GM21360 (cell line): ENCODE measurements at regions not wholly inside any gene's neighbourhood (a gene's known extent, or its start where the extent isn't known, plus 50 kb on each side); places are given as distances from the start of the nearest gene placed in this dataset.

Source experiments
- ATAC-seq: cut with Tn5 transposase; IDR thresholded peaks from one replicate; pipeline ENCODE4 v1.9.1; 2021; ENCODE audit warnings: mild to moderate bottlenecking, moderate library complexity; ENCODE audit not compliant: unreplicated experiment

DNA sequence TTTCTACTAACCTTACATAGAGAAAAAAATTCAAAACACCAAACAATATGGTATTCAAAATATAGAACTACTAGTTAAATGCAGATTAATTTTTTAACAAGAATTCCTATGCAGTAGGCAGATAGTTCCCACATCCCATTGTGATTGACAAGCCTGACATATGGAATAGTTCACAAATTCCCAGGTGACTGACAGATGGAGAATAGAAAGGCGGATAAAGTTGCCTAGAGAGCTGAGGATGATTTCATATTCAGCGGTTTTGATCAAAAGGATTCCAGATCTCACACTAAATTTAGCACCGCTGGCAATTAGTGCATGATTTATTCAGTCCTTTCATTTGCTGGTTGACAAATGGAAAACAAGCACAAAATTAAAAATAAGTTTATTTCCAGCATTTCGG lies 733.7 kb upstream of the POU3F3 start:
- ATAC-seq, result no peak

DNA sequence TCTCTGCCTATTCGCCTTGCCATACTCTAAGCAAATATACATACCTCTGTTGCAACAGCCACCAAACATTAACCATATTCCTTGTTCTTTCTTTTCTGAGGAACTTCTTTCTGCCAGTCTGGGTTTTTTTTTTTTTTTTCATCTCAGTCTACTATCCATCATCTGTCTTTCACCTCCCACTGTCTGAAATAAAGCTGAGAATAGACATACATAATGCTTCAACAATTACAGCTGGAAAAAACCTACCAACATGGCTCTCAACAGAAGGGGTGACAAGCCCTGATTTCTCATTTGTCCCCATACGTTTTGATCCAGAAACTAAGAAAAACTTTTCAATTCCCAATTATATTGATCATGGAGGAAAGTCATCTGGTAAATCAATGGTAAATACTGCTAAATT lies 728.8 kb upstream of the POU3F3 start:
- ATAC-seq, result no peak

DNA sequence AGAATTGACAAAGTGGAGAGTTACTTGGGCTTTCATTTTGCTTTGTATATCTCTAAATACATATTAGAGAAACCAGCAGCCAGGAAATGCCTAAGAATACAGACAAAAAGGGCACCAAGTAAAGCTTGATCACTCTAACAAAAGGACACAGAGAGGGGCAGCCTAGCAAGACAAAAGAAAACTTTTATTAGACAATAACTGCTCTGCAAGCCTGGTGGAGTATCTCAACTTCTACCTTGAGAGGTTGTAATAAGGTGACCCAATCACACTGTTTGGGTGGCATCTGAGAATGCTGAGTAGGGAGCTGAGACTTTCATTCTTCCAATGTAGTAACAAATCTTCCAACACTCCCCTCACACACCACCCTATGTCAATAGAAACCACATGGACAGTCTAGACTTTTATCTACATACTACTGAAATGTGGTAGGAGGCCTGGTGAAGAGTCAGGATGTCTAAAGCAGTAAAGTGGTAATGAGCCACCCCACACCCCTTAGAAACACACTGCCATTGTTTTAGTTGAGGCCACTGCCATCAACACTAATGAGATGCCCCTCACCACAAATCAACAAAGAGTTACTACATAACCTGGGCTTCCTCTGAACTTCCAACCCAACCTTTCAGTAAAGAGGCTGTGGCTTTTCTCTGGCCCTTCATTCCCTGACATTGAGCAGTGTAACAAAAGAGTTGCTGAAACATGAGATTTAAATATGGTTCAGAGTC lies 726.7 kb upstream of the POU3F3 start:
- no peak for ATAC-seq

DNA sequence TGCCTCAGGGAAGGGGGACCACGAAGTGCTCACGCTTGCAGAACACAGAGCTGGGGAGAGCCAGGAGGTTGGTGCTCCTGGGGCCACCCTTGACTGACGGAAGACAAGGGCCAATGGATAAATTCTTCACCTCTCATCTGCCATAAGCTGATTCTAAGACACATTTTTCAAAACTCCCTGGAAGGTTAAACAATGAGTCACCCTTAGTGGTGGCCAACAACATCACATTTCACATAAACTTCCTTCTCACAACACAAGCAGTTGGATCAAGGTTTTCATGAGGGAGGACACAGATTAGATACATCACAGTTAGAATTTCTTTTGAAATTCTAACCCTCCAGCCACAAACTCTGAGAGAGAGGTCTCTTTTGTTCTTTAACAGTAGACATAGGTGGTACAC lies 713.6 kb upstream of the POU3F3 start:
- ATAC-seq, result no peak

DNA sequence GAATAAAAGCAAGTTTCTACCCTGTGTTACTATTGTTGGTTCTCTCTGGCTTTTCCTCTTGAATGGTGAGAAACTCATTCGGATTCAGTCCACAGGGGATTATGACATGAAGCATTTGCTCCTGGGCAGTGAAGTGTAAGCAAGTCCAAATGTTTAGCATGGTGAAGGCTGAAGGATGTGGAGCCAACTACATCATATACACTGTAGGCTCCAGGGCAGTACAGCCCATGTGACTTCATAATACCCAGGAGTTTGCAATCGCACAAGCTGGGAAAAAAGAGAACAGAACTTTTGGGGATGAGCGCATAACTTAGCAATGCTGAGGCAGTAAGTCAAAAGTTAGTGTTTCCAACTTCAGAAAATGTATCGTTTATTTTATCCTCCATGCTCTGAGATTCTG lies 695.7 kb upstream of the POU3F3 start:
- no peak for ATAC-seq

DNA sequence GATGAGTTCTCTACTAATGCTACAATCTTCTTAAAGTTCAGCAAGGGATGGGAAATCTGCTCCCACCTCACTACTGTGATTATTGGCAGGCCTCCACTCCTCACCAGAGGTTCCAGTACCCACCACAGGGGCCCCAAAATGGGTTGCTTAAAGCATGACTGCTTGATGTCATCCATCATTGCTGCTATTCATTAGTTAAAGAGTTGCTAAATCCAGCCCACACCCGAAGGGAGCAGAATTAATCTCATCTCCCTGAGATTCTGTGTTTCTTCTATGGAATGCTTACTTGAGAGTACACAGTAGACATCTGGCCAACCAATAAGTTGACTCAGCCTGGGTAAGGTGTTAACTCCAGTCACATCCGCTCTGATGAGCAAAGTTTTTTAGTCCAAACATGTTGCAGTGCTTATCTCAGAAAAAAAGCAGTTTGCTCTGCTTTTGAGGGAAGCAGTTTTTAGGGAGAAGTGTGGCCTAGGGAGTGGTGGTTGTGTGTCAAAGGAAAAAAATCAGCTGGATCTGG lies 690.2 kb upstream of the POU3F3 start:
- ATAC-seq, result no peak

DNA sequence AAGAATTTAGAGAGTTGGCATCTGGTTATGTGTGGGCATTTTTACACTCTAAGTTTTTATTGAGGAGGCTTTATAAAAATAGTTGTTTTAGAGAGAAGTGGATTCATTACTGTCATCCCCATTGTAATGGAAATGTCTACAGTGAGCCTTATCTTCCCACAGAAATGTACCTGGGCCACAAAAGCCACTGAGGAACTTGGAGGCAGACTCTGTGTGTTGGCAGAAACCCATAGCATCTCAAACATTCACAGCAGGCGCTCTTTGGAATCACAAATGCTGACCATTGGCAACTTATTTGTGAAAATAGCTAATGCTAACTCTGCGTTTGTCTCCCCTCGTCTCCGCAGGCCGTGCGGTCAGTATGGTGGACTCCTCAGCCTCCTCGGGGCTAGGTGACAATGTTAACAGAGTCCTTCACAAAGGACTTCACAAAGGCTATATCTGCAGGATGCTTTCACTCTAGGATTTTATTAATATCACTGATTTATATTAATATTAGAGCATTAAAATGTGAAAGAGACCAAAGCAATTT lies 689.1 kb upstream of the POU3F3 start:
- no peak for ATAC-seq

DNA sequence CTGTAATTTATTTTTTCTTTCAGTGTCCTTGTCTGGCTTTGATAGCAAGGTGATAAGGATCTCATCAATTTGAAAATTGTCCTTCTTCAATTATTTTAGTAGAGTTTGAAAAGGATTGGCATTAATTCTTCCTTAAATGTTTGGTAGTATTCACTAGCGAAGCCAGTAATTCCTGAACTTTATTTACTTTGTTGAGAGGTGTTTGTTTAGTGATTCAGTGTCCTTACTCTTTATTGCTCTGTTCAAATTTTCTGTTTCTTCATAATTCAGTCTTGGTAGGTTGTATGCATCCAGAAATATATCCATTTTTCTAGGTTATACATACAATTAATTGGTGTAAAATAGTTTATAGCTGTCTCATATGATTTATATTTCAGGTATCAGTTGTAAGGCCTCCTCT lies 676.7 kb upstream of the POU3F3 start:
- no peak for ATAC-seq

DNA sequence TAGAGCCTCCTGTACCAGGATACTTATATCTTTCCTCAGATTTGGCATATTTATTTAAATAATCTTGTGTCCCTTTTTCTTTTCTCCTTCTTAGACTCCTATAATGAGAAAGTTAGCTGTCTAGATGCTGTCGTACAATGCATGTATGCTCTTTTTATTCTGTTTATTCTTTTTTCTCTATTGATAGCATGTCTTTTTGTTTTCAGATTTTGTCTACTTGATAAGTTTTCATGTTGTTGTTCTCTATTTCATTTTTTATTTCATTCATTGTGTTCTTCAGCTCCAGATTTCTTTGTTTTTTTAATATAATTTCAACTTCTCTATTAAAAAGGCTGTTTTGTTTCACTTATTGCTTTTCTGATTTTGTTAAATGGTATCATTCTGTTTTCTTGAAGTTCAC lies 674.3 kb upstream of the POU3F3 start:
- ATAC-seq, result no peak

DNA sequence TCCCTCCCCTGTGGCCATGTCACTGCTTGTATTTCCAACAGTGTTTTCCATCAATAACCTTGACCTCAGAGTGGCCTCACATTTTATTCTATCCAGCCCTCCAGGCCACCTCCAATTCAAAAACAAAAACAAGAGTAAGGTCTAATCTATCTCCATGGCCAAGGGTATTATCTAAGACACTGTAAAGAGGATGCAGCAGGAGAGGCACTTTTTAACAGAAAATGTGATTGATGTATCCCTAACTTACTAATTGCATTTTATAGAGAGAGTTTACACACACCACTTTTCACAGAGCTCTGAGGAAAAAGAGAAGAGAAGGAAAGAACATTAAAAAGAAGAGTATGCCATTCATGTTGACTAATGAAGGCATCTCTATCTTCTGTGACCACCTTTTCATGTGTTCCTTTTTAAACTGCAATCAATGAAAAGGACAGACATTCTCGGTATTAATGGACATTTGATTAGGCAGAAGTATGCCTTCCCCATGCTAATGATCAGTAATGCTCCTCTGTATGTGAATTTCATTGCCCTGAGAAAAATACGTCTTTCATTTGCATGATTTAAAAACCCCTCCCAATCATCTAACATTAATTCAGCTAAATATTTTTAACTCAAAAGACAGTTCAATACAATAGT lies 653.3 kb upstream of the POU3F3 start:
- no peak for ATAC-seq

DNA sequence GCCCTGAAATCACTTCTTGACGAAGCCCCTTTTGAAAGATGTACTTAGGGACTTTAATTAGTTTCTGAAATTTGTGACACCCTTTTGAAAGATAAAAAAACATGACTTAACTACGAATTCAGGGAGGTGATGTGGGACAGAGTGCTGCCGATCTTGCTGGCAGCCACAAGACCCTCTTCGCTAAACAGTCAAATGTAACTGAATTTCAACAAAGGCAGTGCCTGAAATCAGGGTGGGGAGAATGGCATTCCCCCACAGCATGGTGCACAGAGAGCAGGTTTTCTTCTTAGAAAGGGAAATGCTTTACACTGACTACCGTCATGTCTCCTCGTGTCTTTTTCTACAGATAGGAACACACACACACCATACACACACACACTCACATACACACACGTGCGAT lies 640.2 kb upstream of the POU3F3 start:
- ATAC-seq, result no peak

DNA sequence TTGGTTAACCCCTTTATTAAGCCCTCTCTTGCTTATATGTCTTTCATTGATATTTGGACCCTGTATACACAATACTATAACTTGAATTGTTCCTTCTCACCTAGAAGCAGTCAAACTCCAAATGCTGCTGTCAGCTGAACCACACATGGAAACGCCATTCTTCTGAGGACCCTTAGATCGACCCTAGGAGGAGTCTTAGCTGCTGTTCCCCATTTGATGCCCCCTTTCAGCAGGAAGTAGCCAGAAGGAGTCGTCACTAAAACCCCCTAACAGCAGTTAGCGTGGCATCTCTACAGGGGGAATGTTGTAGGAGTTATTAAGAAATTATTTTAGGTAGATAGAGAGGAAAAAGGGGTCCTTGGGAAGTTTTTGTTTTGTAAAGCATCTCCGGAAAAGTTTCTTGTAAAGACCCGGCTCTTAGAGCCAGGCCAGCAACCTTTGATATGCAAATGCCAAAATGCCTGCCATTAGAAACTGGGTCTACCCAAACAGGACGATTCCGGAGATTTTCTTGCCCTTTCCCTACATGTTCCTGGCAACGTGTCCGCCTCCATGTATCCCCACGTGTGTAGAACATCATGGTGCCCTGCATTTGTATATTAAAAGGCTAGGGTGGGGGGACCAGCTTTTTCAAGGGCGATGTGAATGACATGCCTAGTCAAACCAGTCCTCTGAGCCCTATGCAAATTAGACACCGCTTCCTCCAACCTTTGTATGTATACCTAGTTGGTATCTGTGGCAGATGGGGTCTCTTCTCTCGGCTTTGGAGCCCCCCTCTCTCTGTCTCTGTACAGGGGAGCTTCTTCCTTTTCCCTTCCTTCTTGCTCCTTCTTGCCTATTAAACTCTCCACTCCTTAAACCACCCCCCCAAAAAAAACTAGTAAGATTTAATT lies 638.4 kb upstream of the POU3F3 start:
- ATAC-seq, result no peak

DNA sequence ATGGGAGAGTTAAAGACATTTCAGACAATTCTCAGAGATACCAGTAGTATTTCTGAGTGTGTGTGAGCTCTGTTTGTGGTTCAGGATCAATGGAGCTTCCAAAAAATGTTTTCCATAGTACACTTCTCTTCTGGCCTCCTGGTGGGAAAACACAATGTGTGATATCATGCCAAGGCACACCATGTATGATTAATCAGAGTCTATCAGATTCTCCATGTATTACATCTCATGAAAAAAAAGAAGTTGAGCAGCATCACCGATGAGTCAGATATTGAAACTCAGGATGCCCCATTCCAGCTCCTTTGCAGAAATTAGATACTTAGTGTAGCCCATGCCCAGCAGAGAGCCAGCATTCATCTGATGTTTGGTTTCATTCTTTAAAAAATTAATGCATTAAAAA lies 620.3 kb upstream of the POU3F3 start:
- ATAC-seq, result no peak

DNA sequence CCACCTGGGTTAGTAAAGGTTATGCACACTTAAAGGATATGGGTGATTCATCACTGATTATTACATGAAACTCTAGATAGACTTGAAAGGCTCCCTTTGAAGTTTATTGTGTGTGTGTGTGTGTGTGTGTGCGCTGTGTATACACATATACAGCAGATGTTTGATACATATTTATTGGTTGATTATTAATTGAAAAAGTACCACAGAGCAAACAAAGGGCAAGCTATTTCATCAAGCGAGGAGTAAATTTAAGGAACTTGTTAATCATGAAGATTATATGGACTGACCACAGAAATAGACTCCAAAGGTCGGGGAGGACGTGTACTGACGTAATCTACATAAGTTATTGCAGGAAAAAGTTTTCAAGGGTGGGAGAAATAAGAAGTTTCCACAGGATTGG lies 617.4 kb upstream of the POU3F3 start:
- ATAC-seq, result no peak

DNA sequence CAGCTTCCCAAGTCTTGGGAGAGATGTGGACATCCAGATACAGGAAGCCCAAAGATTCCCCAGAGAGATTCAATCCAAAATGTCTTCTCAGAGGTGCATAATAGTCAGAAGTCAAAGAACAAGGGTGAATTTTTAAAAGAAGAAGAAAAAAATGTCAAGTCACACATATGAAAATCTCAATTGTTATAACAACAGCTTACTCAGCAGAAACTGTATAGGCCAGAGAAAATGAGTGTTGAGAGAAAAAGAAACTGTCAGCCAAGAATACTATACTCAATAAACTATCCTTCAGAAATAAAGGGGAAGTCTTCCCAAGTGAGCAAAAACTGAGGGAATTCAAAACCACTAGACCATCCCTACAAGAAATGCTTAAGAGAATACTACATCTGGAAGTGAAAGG lies 612.9 kb upstream of the POU3F3 start:
- ATAC-seq, result no peak

DNA sequence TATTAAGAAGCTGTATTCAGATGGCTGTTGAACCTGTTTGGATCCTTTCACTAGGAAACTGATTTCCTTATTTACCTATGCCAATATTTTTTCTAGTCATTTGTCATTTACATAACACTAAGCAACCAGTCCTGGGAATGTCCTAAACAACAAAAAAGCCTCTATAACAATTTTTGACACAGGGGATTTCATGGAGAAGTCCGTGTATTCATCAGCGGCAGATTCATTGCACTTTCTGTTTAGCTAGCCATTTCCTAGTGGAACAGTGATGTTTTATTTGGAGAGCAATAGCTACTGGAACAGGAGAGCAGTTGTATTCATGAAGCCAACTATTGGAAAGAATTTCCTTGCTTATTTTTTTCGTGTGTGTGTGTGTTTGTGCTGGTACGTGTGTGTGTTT lies 604.3 kb upstream of the POU3F3 start:
- no peak for ATAC-seq

DNA sequence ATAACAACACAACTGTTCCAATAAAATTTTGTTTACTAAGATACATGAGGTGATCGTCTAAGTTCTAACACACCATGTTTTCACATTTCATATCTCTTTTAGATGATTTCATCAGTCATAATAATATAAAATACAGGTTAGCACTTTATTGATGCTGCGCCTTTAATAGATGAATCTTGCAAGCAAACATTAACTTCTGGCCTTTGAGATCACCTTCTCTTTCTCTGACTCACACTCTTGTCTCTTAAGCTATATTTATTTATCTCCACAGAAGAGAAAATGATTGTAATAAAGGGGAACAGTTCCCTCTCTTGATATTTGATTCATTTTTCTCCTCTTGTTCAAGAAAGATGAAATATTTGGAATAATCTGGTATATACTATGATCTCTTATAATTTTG lies 603.3 kb upstream of the POU3F3 start:
- no peak for ATAC-seq

DNA sequence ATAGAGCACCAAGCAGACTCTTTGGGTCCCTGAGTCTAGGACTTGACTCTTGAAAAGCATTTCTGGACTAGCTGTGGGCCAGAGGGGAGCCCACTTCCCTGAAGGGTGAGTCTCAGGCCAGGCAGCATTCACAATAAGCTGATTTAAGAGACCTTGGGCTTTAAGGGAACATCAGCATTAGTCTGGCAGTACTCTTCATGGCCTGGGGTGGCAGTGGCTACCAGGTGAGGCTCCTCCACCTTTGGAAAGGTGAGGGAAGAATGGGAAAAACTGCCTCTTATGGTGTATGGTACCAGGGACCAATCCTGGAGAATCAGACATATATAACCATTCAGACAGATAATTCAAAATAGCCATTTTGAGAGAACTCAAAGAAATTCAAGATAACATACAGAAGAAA lies 599.9 kb upstream of the POU3F3 start:
- no peak for ATAC-seq

DNA sequence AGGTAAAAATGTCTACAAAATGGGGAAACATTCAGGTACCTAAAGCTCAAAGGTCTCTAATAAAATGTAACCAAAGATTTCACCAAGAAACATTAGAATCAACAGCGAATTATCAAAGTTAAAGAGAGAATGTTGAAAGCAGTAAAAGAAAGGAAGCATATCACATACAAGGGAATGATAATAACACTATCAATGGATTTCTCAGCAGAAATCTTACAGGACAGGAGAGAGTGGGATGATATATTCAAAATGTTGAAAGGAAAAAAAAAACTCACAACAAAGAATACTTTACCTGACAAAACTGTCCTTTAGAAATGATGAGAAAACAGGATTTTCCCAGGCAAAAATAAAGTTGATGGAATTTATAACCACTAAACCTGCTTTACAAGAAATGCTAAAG lies 591.2 kb upstream of the POU3F3 start:
- no peak for ATAC-seq

DNA sequence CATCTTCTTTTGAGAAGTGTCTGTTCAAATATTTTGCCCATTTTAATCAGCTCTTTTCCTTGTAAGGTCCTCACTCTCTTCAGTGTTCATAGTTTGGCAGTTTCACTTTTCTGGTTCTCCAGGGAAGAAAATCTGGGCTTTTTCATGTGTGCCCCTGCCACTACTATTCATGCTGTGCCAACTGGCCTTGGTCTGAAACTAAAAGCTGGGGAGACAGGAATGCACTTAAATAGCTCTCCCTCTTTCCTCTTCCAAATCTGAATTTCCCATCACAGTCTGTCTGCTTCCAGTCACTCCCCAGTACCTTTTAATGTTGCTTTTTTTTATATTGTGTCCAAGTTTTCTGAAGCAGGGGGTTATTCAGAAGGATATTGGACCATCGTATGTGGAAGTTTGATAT lies 574.3 kb upstream of the POU3F3 start:
- ATAC-seq, result no peak

DNA sequence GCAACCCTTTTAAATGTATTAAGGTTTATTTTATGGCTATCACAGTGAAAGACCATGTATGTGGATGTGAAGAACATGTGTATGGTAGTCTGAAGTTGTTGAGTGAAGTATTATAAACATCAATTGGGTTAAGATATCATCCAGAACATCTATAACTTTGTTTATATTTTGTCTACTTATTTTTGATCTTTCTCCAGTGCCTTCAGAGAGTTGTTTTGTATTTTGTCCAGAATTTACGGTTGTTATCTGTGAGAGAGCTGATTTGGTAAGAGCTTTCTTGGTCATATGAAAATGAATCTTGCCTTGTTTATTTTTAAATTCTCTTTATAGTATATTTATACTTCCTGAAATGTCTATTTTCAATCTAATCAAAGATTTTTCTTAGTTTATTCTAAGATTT lies 573.7 kb upstream of the POU3F3 start:
- no peak for ATAC-seq

DNA sequence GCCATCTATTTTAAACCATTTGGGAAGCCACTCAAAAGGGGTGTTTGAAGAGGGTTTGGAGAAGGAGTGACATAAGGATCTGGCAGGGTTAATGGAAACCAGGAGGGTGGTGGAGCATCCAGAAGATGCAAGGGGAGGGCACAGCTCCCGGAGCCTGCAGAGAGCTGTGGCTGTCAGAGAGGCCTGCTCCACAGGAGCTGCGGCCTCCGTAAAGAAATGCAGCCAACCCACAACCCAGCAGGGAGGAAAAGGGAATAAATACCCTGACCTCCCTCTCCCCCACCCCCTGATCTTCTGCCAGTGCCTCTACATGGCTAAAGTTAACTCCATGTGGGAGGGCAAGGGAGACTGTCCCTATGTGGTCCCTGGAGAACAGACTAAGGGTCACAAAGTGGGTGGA lies 567.1 kb upstream of the POU3F3 start:
- no peak for ATAC-seq
